Activated CD4-positive, alpha-beta T cell treated with anti-CD3 and anti-CD28 coated beads for 48 hours (primary cell): ENCODE measurements at regions not wholly inside any gene's neighbourhood (a gene's known extent, or its start where the extent isn't known, plus 50 kb on each side); places are given as distances from the start of the nearest gene placed in this dataset.
A peak's percentile ranks its signal among the peaks of the same experiment; 100 is the strongest.
"Not testable (repeated sequence)": the region's sequence is repeated elsewhere in the genome, so short reads cannot be mapped to it uniquely, and the experiment has no call there.

Experiments
- DNase-seq: peaks from one replicate; pipeline ENCODE4 v3.0.0-alpha.2; 2020

DNA sequence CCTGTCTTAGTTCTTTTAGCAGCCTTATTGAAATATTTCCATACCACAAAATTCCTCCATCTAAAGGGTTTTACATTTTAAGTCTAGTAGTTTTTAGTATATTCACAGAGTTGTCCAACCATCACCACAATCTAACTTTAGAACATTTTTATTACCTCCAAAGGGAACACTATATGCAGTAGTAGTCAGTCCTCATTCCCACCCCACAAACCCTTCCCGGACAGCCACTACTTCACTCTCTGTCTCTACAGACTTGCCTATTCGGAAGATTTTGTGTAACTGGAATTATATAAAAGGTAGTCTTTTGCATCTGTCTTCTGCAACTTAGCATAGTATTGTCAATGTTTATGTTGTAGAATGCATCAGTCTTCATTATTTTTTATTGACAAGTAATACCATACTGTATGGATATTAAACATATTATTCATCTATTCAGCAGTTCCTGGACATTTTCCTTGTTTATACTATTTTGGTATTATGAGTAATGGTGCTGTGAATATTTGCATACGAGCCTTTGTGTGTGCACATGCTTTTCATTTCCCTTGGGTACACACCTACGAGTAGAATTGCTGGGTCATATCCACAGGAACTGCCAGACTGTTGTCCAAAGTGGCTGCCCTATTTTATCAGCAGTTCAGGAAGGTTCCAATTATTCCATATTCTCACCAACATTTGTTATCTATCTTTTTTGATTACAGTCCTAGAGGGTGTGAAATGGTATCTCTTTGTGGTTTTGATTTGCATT lies 60.9 kb upstream of the LANCL2 start:
- DNase-seq, result no peak

DNA sequence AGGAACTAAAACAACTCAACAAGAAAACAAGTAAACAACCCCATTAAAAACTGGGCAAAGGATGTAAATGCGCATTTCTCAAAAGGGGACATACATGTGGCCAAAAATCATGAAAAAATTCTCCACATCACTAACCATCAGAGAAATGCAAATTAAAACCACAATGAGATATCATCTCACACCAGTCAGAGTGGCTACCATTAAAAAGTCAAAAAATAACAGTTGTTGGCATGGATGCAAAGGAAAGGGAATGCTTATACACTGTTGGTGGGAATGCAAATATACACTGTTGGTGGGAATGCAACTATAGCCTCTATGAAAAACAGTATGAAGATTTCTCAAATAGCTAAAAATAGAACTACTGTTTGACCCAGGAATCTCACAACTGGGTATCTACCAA lies 60.0 kb upstream of the LANCL2 start:
- no peak for DNase-seq

DNA sequence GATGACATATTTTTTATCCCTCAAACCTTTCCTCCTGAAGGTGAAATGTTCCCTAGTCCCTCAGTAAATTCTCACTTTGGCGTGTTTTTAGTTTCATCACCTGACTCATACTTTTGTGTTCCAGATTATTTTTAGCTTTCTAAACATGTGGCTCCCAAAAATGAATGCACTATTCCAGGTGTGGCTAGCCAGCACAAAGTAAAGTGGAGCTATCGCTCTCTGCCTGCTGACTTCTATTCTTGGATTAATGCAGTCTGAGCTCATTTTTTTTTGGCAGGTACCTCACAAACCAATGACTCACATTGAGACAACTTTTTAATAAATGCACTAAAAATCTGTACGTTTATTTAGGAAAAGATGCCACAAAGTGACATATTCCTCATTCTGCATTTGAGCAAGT lies 58.8 kb upstream of the LANCL2 start:
- no peak for DNase-seq

DNA sequence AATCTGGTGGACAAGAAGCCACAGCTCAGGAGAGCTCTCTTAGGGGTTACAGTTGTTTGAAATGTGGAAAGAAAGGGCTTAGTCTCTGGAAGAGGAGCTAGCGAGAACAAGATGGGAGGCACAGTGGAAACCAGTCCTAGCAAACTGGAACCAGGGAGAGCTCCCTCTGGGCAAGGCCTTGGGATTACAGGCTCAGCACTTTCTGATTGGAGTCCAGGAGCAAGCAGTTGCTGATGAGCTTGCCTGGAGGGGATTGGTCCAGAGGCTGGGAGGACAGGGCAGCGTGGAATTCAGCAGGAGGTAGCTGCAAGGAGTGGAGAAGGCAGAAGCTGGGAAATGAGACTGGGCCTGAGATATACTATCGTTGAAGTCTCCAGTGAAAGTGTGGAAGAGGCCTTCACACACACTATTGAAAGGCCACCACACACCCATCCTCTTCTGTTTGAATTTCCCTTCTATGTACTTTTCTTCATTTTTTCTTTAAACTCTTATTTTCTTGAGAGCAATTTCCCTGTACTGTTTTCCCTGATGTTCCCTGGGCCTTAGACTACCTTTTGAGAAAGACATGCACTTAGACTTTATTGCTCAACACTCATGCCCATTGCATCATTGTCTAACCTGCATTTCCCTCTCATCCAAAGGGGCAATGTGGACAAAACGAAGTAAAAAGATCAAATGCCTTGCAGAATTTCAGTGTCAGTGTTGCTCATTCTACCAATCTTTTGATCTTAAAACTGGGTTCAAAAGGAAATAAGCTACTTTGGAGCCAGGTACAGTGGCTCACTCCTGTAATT lies 57.8 kb upstream of the LANCL2 start:
- DNase-seq, result no peak

DNA sequence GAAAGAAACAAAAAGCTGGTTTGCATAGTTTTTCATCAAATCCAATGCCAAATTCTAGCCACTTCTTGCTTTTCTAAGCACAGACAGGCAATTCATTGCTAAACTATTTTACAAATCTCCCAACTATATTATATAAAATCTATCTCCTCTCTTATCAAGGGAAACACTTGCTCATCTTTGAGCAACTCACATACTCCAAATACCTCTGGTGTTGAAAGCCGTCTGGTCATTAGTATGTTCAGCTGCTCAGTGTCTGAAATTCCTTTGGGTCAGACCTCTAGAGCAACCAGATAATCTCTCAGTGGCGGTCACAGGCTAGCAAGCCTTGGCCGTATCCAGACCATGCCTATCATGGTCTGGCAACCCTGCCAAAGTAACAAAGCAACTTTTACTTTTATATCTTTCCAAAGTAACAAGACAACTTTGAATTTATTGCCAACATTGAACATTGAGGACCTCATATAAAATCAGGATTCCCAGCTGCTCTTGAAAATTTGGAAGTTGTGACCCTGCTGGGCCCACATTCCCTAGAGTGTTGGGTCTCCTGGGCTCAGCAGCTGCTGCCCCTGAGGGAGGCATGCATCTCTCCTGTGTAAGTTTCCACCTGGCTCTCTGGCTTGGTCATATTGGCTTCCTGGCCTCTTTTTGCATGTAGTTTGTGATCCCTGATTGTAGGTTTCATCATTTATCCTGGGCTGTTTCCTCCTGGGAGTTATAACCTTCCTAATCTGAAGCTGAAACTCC lies 56.8 kb upstream of the LANCL2 start:
- DNase-seq, result no peak

DNA sequence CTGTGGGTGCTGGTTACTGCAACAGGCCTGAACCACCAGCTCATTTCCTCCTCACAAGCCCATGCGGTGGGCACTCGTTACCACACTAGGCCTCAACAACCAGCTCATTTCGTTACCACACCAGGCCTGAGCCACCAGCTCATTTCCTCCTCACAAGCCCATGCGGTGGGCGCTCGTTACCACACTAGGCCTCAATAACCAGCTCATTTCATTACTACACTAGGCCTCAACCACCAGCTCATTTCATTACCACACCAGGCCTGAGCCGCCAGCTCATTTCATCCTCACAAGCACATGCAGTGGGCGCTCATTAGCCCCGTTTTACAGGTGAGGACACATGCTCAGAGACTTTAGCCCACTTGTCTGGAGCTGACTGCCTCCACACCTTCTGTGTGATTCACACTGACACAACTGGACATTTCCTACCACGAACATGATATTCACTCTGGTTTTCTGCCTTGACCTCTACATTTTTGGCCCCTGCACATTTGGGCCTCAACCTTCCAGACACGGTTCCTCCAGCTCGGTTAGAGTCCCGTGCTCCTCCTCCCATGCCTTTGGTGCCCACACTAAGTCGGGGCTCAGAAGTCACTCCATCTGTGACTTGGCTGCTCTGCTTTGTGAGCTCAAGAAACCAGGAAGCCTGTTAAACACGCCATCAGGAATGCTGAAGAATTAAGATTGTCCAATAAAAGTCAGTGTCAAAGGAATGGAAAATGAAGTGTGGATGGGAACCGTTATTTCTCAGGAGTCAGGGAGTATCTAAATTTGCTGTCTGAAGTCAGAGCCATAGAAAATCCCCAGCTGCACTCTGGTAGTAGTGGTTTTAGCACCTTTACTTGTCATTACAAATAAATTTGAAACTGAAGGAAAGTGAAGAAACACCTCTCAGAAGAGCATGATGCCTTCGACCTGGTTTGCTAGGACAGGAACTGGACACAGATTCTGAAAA lies 55.8 kb upstream of the LANCL2 start:
- DNase-seq, result peak; percentile 86

DNA sequence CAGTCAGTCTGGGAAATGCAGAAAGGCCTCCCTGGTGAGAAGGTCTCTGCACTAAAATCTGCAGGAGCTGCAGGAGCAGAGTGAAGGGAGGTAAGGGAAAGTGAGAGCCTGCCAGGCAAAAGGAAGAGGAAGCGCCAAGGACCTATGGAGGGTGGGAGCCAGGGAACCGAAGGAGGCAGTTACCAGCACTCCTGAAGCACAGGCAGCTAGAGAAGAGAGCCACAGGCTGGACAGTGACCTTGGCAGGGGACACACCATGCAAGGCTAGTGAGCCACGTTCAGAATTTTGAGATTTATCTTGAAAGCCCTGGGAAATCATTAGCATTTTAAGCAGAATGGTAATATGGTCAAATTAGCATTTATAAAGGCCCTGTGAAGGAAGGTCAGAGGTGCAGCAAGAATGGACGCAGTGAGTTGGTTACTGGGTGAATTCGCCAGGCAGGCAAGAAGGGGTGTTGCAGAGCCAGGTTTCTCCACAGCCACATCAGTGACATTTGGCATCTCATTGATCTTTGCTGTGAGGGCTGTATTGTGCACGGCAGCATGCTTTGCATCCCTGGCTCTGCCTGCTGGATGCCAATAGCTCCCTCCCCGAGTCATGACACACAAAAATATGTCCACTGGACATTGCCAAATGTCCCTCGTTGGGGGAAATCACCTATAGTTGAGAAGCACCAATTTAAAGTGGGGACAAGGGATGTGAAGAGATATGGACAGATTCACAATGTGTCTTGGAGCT lies 54.7 kb upstream of the LANCL2 start:
- DNase-seq, result no peak

DNA sequence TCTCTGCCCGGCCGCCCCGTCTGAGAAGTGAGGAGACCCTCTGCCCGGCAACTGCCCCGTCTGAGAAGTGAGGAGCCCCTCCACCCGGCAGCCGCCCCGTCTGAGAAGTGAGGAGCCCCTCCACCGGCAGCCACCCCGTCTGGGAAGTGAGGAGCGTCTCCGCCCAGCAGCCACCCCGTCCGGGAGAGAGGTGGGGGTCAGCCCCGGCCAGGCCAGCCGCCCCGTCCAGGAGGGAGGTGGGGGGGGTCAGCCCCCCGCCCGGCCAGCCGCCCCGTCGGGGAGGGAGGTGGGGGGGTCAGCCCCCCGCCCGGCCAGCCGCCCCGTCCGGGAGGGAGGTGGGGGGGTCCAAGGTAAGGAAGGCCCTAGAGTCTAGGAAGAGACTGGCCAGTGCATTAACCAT lies 53.2 kb upstream of the LANCL2 start:
- not testable (repeated sequence) for DNase-seq

DNA sequence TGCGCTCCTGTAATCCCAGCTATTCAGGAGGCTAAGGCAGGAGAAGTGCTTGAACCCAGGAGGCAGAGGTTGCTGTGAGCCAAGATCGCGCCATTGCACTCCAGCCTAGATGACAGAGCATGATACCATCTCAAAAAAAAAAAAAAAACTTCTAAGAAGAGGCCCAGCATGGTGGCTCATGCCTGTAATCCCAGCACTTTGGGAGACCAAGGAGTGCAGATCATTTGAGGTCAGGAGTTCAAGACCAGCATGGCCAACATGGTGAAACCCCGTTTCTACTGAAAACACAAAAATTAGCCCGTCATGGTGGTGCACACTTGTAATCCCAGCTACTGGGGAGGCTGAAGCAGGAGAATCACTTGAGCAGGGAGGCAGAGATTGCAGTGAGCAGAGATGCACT lies 51.5 kb upstream of the LANCL2 start:
- not testable (repeated sequence) for DNase-seq

DNA sequence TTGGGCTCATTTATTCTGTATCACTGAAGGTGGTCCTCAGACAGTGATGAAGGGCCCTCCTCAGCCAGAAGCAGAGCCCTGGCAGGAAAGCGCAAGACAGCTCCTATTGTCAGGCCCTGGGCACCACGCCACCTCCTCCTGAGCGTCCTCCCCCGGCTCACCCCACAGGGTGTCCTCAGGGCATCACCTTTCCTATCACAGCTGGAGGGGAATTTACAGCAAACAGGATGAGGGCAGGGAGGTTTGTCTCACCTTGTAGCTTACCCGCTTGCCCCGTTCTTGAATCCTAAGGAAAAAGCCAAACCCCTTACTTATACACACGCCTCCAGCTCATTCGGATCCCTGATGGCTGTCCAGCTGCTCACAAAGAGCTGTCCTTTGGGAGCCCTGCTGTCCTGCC lies 50.2 kb upstream of the LANCL2 start:
- no peak for DNase-seq
